Mucosa of gallbladder (tissue), 1 donor: ENCODE measurements at regions not wholly inside any gene's neighbourhood (a gene's known extent, or its start where the extent isn't known, plus 50 kb on each side); places are given as distances from the start of the nearest gene placed in this dataset.
"Not testable (repeated sequence)": the region's sequence is repeated elsewhere in the genome, so short reads cannot be mapped to it uniquely, and the experiment has no call there.

Experiments
- DNase-seq: peaks from one replicate; pipeline ENCODE4 v3.0.0-alpha.2; 2020; ENCODE audit warnings: low spot score
- donor health status: DM: no; HTN: no; CAD: no.

DNA sequence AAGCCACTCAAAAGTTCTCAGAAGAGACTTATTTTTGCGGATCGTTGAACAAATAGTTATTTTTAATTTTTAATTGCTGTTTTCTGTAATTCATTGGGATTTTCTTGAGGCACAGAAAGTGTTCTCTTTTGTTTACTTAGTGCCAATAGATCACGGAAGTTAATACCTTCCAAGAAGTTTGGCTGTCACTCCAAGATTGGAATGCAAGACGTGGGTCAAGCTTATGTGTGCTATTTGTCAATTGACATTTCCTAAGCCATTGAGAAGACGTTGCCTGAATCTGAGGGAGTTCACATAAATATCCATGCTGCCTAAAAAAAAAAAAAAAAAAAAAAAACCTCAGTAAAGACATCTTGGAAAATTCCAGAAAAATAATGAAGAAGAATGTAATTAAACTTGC lies 1071.4 kb upstream of the ADGRB3 start:
- DNase-seq, result no peak

DNA sequence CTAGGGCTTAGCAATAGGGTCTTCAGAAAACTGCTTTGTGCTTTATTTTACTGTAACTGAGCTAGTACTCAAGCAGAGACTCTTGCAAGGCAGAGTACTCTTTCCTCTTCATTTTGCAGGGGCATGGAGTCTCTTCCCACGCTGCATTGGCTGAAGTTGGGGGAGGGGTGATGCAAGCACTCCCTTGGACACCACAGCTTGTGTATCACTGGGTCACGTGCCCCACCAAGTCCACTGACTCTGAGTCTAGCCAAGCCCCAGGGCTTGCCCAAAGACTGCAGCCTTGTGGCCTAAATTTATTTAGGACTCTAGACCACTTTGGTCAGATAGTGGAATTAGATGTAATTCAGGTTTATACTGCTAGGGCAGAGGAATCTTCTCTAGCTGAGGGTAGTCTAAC lies 1075.0 kb upstream of the ADGRB3 start:
- no peak for DNase-seq

DNA sequence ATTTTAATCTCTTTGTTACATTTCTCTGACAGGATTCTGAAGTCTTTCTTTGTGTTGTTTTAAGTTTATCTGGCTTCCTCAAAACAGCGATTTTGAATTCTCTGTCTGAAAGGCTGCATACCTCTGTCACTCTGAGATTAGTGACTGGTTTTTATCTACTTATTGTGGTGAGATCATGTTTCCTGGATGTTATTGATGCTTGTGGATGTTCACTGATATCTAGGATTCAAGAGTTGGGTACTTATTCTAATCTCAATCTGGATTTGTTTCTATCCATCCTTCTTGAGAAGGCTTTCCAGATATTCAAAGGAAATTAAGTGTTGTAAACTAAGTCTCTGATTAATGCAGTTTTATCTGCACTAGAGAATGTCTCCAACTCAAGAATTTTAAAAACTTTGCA lies 1076.1 kb upstream of the ADGRB3 start:
- DNase-seq, result no peak

DNA sequence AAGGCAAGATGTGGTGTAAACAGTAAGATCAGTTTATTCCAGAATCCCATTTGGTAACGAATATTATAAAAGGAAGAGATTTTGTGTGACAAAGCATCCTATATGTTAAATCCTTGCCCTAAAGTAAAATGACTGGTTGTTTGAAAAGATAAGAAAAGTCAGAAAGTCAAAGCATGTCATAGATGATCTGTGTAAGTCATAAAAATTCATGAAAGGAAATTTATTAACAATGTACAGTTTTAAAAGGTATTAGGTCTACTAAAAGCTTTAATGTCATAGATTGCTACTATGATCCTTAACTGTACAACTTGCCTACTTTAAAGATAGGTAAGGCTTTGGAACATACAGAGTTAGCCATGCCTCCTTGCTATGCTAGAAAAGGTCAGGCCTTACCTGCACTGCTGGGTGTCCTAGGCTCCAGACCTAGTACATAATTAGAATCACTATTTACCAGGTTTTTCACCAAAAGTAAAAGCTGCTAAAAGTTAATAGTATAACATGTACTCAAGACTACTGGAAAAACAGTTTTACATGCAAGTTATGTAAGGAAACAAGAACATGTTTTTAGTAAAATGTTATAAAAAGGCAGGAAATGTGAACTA lies 1090.1 kb upstream of the ADGRB3 start:
- no peak for DNase-seq

DNA sequence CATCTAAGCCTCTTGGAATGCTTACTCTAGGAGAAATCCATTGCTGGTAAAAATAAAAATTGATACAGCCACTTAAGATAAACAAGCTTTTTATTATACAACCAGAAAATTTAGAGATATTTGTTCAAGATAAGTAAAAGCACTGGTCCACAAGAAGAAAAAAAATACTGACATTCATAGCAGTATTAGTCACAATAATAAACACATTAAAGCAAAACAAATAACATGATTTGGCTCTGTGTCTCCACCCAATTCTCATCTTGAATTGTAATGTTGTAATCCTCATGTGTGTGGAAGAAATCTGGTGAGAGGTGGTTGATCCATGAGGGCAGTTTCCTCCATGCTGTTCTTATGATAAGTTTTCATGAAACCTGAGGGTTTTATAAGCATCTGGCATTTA lies 1093.5 kb upstream of the ADGRB3 start:
- no peak for DNase-seq

DNA sequence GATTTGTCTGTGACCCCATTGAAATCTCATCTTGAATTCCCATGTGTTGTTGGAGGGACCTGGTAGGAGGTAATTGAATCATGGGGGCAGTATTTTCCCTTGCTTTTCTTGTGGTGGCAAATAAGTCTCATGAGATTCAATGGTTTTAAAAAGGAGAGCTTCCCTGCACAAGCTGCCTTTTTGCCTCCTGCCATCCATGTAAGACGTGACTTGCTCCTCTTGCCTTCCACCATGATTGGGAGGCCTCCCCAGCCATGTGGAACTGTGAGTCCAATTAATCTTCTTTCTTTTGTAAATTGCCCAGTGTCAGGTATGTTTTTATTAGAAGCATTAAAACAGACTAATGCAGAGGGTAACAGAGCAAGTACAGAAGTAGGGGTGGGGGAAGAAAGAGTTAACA lies 1097.0 kb upstream of the ADGRB3 start:
- DNase-seq, result no peak

DNA sequence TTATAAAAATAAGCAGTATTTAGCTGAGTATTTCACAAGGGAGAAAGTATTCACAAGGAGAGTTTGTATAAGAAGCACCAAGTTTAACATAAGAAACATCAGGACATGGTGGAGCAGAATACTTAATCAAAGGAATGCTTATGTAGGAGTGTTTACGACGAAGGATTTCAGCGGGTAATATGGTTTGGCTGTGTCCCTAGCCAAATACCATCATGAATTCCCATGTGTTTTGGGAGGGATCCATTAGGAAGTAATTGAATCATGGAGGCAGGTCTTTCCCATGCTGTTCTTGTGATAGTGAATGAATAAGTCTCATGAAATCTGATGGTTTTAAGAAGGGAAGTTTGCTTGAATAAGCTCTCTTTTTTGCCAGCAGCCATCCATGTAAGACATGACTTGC lies 1099.1 kb upstream of the ADGRB3 start:
- DNase-seq, result no peak

DNA sequence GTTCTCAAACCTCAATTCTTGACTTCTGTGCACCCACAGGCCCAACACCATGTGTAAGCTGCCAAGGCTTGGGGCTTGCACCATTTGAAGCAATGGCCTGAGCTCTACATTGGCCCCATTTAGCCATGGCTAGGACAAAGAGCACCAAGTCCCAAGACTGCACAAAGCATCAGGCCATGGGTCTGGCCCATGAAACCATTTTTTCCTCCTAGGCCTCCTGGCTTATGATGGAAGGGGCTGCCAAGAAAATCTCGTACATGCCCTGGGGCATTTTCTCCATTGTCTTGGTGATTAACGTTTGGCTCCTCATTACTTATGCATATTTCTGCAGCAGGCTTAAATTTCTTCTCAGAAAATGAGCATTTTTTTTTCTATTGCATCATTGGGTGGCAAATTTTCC lies 1128.7 kb upstream of the ADGRB3 start:
- no peak for DNase-seq

DNA sequence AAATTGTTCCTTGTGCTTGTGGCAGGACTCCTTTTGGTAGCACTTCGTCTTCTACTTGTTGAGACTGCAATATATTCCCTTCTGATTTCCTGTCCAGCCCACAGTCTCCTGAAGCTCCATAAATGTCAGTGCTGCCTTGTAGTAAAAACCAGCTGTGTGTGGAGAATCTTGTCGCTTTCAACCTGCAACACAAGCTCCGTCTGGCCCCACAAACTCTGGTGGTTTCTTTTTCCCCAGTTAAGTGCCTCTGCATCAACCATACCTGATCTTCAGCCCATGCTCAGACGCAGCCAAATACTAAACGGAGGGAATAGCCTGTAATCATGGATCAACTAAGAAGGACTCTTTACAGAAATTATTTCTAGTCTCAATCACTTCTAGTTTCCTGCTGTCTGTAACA lies 1133.3 kb upstream of the ADGRB3 start:
- DNase-seq, result no peak

DNA sequence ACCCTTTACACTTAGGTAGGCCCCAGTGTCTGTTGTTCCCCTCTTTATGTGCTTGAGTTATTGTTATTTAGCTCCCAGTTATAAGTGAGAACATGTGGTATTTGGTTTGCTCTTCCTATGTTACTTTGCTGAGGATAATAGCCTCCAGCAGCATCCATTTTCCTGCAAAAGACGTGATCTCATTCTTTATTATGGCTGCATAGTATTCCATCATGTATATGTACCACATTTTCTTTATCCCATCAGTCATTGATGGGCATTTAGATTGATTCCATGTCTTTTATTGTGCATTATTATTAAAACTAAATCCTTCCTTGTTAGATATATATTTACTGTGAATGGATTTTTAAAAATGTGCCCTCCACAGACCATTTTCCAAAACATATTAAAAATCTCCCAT lies 1137.3 kb upstream of the ADGRB3 start:
- DNase-seq, result no peak

DNA sequence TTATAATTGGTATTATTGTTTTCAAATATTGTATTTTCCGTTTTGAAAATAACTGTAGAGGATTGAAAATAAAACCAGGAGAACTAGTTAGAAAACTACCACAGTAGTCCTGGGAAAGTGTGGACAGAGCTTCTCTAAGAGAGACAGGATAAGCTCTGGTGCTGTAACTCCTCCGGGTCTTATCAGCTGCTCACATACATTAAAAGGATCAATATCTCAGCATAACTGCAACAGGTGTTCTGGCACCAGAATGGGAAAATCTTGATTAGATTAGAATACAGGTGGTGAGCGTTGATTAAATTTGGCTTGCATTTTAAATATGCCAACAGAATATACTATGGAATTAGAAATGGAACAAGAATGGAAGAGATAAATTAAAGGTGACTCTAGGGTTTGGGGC lies 1138.9 kb upstream of the ADGRB3 start:
- no peak for DNase-seq

DNA sequence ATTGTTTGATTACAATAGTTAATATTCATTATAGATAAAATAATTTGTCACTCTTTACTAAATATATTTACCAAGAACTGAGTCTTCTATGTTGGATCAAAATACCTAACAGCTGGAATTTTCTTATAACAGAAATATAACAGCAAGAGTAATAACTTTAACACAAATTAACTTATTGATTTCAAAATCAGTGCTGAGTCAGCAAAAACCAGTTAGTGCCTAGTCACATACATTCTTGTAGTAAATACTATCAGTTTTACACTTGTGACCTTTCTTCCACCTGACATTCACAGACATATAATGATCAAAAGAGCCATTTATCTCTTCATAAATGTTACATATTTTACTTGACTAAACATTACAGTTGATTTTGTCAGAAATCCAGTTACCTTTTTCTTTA lies 1141.4 kb upstream of the ADGRB3 start:
- DNase-seq, result no peak

DNA sequence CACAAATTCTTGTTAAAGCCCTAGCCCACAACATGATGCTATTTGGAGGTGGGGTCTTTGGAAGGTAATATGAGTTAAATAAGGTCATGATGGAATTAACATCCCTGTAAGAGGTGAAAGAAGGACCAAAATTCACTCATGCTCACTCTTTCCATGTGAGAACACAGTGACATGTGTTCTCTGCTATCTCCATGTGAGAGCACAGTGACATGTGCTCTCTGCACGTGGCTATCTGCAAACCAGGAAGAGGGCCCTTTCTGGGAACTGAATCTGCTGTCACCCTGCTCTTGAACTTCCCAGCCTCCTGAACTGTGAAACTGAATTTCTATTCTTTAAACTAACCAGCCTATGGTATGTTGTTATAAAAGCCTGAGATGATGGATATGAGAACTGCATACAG lies 1159.4 kb upstream of the ADGRB3 start:
- no peak for DNase-seq

DNA sequence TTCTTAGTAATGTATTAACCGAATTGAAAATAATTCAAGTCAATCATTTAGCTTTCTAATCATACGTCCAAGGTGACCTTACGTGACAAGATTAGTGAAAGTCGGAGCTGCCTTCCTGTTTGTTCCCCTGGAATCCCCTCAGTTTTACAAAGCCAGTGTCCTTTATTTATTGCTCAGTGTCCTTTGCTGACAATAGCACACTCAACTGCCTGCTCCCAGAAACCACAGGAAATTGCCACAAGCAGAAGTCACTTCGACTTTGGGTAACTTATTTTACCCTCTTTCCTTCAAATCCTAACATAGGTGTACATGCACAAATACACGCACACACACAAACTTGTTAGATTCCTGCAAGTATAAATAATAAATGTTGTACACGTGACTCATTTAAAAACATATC lies 1167.7 kb upstream of the ADGRB3 start:
- no peak for DNase-seq

DNA sequence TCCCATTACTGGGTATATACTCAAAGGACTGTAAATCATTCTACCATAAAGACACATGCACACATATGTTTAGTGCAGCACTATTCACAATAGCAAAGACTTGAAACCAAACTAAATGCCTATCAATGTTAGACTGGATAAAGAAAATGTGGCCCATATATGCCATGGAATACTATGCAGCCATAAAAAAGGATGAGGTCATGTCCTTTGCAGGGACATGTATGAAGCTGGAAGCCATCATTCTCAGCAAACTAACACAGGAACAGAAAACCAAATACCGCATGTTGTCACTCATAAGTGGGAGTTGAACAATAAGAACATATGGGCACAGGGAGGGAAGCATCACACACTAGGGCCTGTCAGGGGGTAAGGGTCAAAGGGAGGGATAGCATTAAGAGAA lies 1172.4 kb upstream of the ADGRB3 start:
- not testable (repeated sequence) for DNase-seq

DNA sequence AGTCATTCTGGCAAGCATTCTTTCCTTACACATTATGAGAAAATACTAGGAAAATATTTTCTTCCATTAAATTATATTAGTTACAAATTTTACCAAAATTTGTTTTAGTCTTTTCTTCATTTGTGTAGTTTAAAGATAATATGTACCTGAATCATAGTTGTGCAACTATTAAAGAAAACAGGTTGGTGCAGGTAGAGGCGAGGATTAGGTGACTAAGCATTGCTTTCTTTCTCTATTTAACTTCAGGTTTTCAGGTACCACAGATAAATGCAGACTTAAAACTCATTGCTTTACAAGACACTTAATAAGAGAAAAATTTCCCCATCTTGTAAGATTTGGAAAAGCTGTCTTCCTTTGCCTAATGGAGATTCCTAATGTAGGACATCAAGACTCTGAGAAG lies 1175.5 kb upstream of the ADGRB3 start:
- DNase-seq, result no peak

DNA sequence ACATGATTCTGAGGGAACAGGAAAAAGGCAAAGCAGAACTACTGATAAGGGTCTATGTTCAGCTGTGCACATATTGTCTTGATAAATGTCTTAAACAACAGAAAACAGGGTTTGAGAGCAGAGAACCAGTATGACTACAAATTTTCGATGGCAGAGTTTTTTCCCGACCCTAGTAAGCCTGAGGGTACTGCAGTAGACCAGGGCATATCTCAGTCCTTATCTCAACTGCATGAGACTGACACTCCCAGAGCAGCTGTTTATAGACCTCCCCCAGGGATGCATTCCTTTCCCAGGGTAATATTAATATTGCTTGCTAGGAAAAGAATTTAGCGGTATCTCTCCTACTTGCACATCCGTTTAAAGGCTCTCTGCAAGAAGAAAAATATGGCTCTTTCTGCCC lies 1176.8 kb upstream of the ADGRB3 start:
- DNase-seq, result no peak

DNA sequence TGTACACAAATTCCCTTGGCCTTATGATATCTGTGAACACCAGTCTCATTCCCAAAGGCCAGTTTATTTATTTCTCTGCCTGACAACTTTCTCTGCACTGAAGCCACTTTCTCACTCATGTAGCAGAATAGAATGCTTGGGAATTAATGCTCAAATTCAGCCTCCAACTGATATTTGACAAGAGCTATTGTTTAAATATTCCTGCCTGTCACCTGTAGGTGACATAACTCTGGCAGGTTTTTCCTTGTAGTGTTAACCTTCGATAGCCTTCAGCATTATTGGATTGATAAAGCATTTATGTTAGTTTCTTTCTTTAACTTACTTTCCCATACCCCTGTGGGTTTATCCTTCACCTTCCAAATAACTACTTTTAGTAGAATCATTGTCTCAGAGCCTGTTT lies 1183.2 kb upstream of the ADGRB3 start:
- DNase-seq, result no peak

DNA sequence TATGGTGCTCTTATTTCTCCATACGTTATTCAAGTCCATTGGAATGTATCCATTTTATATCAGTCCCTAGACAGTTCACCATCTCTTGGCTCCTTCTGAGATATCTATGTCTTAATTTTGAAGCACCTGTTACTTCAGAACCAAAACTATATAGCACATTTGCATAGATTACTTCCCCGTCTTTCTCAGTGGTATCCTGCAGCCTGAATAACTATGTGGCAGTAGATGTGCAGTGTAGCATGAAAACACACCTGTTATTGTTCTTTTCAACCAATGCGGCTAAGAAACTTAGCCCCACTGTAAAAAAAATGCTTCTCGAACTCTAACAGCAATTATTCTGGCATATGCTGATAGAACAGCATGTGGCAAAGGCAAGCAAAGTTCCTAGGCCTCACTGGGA lies 1184.4 kb upstream of the ADGRB3 start:
- DNase-seq, result no peak

DNA sequence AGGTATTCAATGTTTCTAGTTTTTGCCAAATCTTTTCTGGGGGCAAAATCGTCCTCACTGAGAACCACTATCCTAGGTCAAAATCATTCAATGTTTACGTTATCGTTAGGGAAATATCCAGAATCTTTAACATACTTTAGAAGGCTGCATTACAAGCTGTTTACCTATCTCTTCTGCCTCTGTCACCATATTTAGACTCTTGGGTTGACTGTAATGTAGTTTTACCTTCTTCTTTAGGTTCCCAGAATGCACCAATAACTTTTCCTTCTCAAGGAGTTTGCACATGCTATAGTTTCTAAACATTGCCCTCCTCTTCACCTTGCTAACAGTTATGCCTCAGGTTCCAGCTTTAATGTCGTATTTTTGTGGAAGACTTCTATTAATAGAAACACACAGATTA lies 1185.5 kb upstream of the ADGRB3 start:
- no peak for DNase-seq

DNA sequence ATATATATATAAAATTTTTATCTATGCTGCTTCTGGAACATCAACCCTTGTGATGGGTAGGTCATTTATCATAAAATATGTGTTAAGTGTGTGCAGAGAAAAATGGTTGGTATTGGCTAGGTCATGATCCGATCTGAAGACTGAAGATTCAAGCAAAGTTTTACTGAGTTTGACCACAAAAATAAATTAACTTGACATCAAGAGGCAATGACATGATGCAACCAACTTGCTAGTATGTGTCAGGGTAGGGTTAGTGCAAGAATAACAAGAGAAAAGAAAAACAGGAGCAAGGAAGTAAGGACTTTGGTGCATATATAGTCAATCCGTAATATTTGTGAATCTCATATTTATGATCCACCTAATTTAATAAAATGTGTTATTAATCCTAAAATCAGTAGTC lies 1202.0 kb upstream of the ADGRB3 start:
- no peak for DNase-seq

DNA sequence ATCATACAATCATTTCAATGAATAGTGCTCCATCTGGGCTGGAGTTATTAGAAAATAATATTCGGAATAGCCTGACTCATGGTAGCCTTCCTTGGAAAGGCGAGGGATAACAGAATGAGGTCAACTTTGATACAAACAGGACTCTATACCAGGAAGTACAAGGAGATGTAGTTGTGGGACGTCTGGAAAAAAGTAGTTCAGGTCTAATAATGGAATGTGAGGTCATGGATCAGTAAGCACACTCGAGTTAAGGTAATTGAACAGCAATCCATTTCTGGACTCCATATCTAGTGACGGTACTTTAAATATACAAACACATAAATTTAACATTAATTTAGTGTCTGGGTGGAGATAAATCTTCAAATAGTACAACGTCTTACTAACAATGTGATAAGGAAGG lies 1204.0 kb upstream of the ADGRB3 start:
- no peak for DNase-seq

DNA sequence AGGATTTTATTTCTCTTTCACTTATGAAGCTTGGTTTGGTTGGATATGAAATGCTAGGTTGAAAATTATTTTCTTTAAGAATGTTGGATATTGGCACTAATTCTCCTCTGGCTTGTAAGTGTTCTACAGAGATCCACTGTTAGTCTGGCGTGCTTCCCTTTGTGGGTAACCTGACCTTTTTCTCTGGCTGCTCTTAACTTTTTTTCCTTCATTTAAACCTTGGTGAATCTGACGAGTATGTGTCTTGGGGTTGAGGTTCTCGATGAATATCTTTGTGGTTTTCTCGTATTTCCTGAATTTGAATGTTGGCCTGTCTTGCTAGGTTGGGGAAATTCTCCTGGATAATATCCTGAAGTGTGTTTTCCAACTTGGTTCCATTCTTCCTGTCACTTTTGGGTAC lies 1208.4 kb upstream of the ADGRB3 start:
- DNase-seq, result not testable (repeated sequence)

DNA sequence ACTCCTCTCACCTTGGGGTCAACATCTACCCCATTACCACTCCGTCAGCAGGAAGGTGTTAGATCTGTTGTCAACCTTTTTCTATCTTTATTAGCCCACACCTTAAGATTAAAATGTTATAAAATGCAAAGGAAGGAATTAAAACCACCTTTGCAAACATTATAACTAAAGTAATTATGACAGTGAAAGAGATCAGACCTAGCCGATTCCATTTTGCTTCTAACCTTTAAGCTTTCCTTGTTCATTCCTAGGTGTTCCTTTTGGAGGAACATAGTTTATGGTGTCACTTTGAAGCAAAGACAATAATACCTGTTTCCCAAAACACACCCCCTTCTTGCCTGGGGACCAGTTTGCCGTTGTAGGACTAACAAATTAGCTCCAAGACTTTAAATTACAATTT lies 1223.0 kb upstream of the ADGRB3 start:
- DNase-seq, result no peak

DNA sequence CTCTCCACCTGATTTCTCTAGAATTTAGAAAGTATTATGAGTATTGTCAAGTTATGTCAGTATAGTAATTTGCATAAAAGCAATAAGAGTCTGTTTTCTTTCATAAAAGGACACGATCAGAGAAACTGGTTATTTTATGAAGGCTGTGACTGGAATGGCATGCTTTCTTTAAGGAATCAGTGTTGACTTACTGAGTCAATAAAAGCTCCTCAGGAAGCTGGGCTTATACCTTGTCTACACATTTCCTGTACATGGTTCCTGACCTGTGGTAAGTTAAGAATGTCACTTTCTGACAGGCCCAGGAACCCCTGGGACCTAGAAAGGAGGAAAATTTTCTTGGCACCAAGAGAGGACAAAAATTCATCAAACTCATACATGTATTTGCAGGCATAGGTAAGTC lies 1224.0 kb upstream of the ADGRB3 start:
- no peak for DNase-seq
